GM18520 (cell line): ENCODE measurements at regions not wholly inside any gene's neighbourhood (a gene's known extent, or its start where the extent isn't known, plus 50 kb on each side); places are given as distances from the start of the nearest gene placed in this dataset.

Experiments
- ATAC-seq: cut with Tn5 transposase; IDR thresholded peaks from one replicate; pipeline ENCODE4 v1.9.1; 2021; ENCODE audit not compliant: unreplicated experiment

- no peak for ATAC-seq
Observed at GRCh38 chr5:167894631-167895472, 396.6 kb upstream of the WWC1 start.

GRCh38 chr5:167895899-167896659 lies 395.4 kb upstream of the WWC1 start:
- no peak for ATAC-seq

- no peak for ATAC-seq
Observed at GRCh38 chr5:167896814-167897213, 394.6 kb upstream of the WWC1 start.

- no peak for ATAC-seq
Observed at GRCh38 chr5:167897371-167897770, 394.1 kb upstream of the WWC1 start.

GRCh38 chr5:167898361-167899042 lies 392.9 kb upstream of the WWC1 start:
- no peak for ATAC-seq

- ATAC-seq = no peak
Observed at GRCh38 chr5:167899490-167900070, 391.9 kb upstream of the WWC1 start.

- no peak for ATAC-seq
Observed at GRCh38 chr5:167900340-167900935, 391.0 kb upstream of the WWC1 start.

- no peak for ATAC-seq
Observed at GRCh38 chr5:167902298-167902697, 389.1 kb upstream of the WWC1 start.

- ATAC-seq = no peak
Observed at GRCh38 chr5:167903243-167903642, 388.2 kb upstream of the WWC1 start.

- no peak for ATAC-seq
Observed at GRCh38 chr5:167903659-167904058, 387.8 kb upstream of the WWC1 start.

- ATAC-seq = no peak
Observed at GRCh38 chr5:167905919-167906853, 385.3 kb upstream of the WWC1 start.

- no peak for ATAC-seq
Observed at GRCh38 chr5:167908606-167909005, 382.8 kb upstream of the WWC1 start.

GRCh38 chr5:167912941-167913665 lies 378.3 kb upstream of the WWC1 start:
- no peak for ATAC-seq

GRCh38 chr5:167915237-167915636 lies 376.2 kb upstream of the WWC1 start:
- no peak for ATAC-seq

- ATAC-seq = no peak
Observed at GRCh38 chr5:167916261-167916691, 375.2 kb upstream of the WWC1 start.

GRCh38 chr5:167916706-167917105 lies 374.7 kb upstream of the WWC1 start:
- ATAC-seq = no peak

GRCh38 chr5:167918184-167918812 lies 373.1 kb upstream of the WWC1 start:
- no peak for ATAC-seq

- no peak for ATAC-seq
Observed at GRCh38 chr5:167918813-167919483, 372.5 kb upstream of the WWC1 start.
